ENCODE measurements at regions not wholly inside any gene's neighbourhood (a gene's known extent, or its start where the extent isn't known, plus 50 kb on each side); places are given as distances from the start of the nearest gene placed in this dataset.

- intact Hi-C loops (cut with DNase I) = no loop called here
- no peak for DNase-seq
Observed at GRCh38 chr10:44066527-44067255, 318.2 kb downstream of the CXCL12 start.

- DNase-seq = no peak
- intact Hi-C loops (cut with DNase I) = no loop called here
Observed at GRCh38 chr10:44065788-44066526, 318.9 kb downstream of the CXCL12 start.

- no peak for DNase-seq
- intact Hi-C loops (cut with DNase I) = no loop called here
Observed at GRCh38 chr10:44064987-44065787, 319.7 kb downstream of the CXCL12 start.

GRCh38 chr10:44064317-44064716 is 320.6 kb downstream of the CXCL12 start:
- peak in 1 of 10 donors; percentile 84 for DNase-seq
- intact Hi-C loops (cut with DNase I) = no loop called here

GRCh38 chr10:44063686-44064085 is 321.2 kb downstream of the CXCL12 start:
- intact Hi-C loops (cut with DNase I) = no loop called here
- no peak for DNase-seq

GRCh38 chr10:44060719-44061118 is 324.2 kb downstream of the CXCL12 start:
- intact Hi-C loops (cut with DNase I) = no loop called here
- DNase-seq = no peak

- no peak for DNase-seq
- intact Hi-C loops (cut with DNase I) = no loop called here
Observed at GRCh38 chr10:44060221-44060620, 324.7 kb downstream of the CXCL12 start.

GRCh38 chr10:44058259-44058658 is 326.6 kb downstream of the CXCL12 start:
- no peak for DNase-seq
- intact Hi-C loops (cut with DNase I) = no loop called here

- DNase-seq = peak in 1 of 10 donors; percentile 80
- intact Hi-C loops (cut with DNase I) = no loop called here
Observed at GRCh38 chr10:44056967-44057805, 327.7 kb downstream of the CXCL12 start.

- intact Hi-C loops (cut with DNase I) = no loop called here
- no peak for DNase-seq
Observed at GRCh38 chr10:44056206-44056605, 328.7 kb downstream of the CXCL12 start.

GRCh38 chr10:44054046-44054445 is 330.9 kb downstream of the CXCL12 start:
- intact Hi-C loops (cut with DNase I) = no loop called here
- DNase-seq = no peak

- DNase-seq = no peak
- intact Hi-C loops (cut with DNase I) = no loop called here
Observed at GRCh38 chr10:44053391-44053790, 331.5 kb downstream of the CXCL12 start.

- DNase-seq = no peak
- intact Hi-C loops (cut with DNase I) = no loop called here
Observed at GRCh38 chr10:44051584-44052385, 333.1 kb downstream of the CXCL12 start.

- intact Hi-C loops (cut with DNase I) = no loop called here
- DNase-seq = peak in 3 of 10 donors; percentile 30 to 86 (median 78)
Observed at GRCh38 chr10:44051091-44051490, 333.8 kb downstream of the CXCL12 start.

GRCh38 chr10:44049301-44050015 is 335.4 kb downstream of the CXCL12 start:
- intact Hi-C loops (cut with DNase I) = no loop called here
- DNase-seq = no peak

- intact Hi-C loops (cut with DNase I) = no loop called here
- DNase-seq = no peak
Observed at GRCh38 chr10:44047361-44047760, 337.5 kb downstream of the CXCL12 start.

GRCh38 chr10:44046605-44047004 is 338.3 kb downstream of the CXCL12 start:
- intact Hi-C loops (cut with DNase I) = no loop called here
- DNase-seq = peak; percentile 25 to 92 (median 43)

- intact Hi-C loops (cut with DNase I) = no loop called here
- no peak for DNase-seq
Observed at GRCh38 chr10:44045020-44045419, 339.9 kb downstream of the CXCL12 start.

GRCh38 chr10:44044549-44044948 is 340.3 kb downstream of the CXCL12 start:
- DNase-seq = no peak
- intact Hi-C loops (cut with DNase I) = no loop called here

Data from posterior cingulate gyrus (tissue), 11 donors.